ENCODE measurements at regions not wholly inside any gene's neighbourhood (a gene's known extent, or its start where the extent isn't known, plus 50 kb on each side); places are given as distances from the start of the nearest gene placed in this dataset.

DNA sequence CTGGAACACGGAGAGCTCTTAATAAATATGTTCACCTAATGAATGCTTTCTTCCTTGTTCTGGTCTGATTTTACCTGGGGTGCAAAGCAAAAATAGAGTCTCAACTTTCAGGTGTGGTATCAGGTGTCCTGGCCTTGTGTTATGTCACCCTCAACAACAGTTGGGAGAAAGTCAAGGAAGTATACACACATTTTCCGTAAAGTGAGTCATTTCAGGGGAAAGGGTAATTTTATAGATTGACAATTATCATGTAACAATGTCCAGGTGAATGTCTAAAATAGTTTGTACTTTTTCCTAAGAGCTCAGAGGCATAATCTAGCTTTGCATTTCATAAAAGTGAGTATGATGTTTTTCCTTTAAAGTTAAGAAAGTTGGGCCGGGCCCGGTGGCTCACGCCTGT, 287.4 kb downstream of the SKIDA1 start:
- no peaks in the 10 kb centered on the region for H3K27me3 ChIP-seq (ENCODE audit: insufficient read depth, low read length)
- no peak overlapping the region for H3K27ac ChIP-seq (ENCODE audit: low read length)
- no peaks in the 10 kb centered on the region for H3K4me1 ChIP-seq (ENCODE audit: insufficient read depth, low read length)
- 0 out of 2 replicates have a peak, but pooled peaks cover 5% of the 10 kb centered on the region for H3K9me3 ChIP-seq (ENCODE audit: insufficient read depth, low read depth, low read length)
- H3K36me3 ChIP-seq (ENCODE audit: insufficient read depth, low read depth, low read length) = no peaks in the 10 kb centered on the region
- H3K9ac ChIP-seq (ENCODE audit: low read depth, low read length) = no peak overlapping the region
- no peak overlapping the region for H3K4me3 ChIP-seq (ENCODE audit: low read length)

DNA sequence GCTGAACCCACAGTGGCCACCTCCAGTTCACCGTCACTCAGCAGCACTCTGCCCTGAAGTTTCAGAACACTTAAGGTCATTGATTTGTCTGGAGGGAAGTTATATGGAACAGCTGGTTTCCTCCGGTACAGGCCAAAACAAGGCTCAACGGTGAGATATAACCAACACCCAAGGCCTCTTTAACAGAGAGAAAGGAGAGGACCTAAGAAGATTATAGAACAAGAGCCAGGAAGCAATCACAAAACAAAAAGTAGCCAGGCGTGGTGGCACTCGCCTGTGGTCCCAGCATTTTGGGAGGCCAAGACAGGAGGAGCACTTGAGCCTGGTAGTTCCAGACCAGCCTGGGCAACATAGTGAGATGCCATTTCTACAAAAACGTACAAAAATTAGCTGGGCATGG, 290.7 kb downstream of the SKIDA1 start:
- Histone ChIP-seq H3K4me1 (ENCODE audit: insufficient read depth, low read length) (no peaks in the 10 kb centered on the region), H3K27me3 (ENCODE audit: insufficient read depth, low read length) (no peaks in the 10 kb centered on the region), H3K4me3 (ENCODE audit: low read length) (no peak overlapping the region), H3K9me3 (ENCODE audit: insufficient read depth, low read depth, low read length) (peaks cover 10% of the 10 kb centered on the region), H3K27ac (ENCODE audit: low read length) (no peak overlapping the region), H3K36me3 (ENCODE audit: insufficient read depth, low read depth, low read length) (no peaks in the 10 kb centered on the region), H3K9ac (ENCODE audit: low read depth, low read length) (no peak overlapping the region)

DNA sequence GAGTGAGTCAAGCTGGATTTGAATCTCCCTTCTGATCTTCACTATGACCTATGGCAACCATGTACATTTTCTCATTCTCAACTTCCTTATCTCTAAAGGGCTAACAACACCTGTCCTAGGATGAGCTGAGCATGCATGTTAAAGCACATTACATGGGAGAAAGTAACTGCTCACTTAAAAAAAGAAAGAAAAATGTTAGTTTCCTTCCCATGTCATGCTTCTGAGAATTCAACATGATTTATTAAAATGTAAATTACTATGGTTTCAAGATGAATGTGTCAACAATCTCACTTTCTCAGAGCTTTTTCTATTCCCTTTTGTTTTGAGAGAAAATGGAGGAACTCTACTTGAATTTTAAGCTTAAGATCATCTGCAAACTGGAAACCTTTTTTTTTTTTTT, 295.3 kb downstream of the SKIDA1 start:
- Histone ChIP-seq H3K27me3 (ENCODE audit: insufficient read depth, low read length) (no peaks in the 10 kb centered on the region), H3K36me3 (ENCODE audit: insufficient read depth, low read depth, low read length) (no peaks in the 10 kb centered on the region), H3K9ac (ENCODE audit: low read depth, low read length) (no peak overlapping the region), H3K4me1 (ENCODE audit: insufficient read depth, low read length) (no peaks in the 10 kb centered on the region), H3K4me3 (ENCODE audit: low read length) (no peak overlapping the region), H3K27ac (ENCODE audit: low read length) (no peak overlapping the region), H3K9me3 (ENCODE audit: insufficient read depth, low read depth, low read length) (peaks cover 10% of the 10 kb centered on the region)

DNA sequence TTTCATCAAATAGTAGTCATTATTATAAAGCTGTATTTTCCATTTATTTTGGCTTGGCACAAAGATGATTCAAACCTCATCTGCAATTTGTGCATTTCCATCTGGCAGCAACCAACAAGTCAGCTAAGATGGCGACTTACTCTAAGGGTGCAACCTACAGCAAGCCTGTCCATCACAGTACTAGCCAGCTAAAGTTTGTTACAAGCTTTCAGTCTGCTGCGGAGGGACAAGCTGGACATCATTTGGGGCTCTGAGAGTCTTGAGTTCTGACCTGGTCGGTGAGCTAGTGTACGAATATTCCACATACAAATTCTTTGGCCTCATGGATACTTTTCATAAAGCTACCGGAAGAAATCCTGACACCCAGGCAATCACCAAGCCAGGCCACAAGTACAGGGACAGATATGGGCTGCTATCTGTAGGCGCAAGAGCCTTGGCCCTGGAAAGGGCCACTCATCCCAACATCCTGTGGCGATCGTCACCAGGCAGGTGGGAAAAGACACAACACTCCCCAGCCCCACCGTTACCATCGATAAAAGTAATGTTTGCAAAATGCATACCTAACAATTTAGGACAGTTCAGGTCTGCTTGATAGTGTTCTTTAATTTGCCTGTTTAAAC, 307.6 kb downstream of the SKIDA1 start:
- Histone ChIP-seq H3K36me3 (ENCODE audit: insufficient read depth, low read depth, low read length) (no peaks in the 10 kb centered on the region), H3K4me3 (ENCODE audit: low read length) (no peak overlapping the region), H3K27me3 (ENCODE audit: insufficient read depth, low read length) (no peaks in the 10 kb centered on the region), H3K4me1 (ENCODE audit: insufficient read depth, low read length) (no peaks in the 10 kb centered on the region), H3K9ac (ENCODE audit: low read depth, low read length) (no peak overlapping the region), H3K27ac (ENCODE audit: low read length) (no peak overlapping the region), H3K9me3 (ENCODE audit: insufficient read depth, low read depth, low read length) (peaks cover 7% of the 10 kb centered on the region; the same call in 1 of the 2 replicates)

DNA sequence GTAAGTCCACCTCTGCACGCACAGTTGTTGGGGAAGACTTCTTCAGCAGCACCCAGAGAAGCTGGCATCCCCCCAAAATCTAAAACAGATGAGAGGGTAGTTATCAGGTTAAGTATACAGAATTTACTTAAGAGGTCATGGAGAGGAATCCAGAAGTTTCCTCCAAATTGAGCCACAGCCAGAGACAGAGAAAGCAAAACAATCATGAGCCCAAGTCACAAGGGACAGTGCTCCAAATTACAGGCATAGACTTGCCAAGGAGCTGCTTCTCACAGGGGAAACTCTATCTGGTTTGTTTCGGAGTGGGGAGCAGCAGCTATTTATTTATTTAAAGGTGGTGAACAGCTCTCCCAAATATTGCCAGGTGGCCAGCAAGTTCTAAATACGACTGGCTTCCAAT, 308.4 kb downstream of the SKIDA1 start:
- Histone ChIP-seq H3K27me3 (ENCODE audit: insufficient read depth, low read length) (no peaks in the 10 kb centered on the region), H3K9ac (ENCODE audit: low read depth, low read length) (no peak overlapping the region), H3K4me1 (ENCODE audit: insufficient read depth, low read length) (no peaks in the 10 kb centered on the region), H3K4me3 (ENCODE audit: low read length) (no peak overlapping the region), H3K27ac (ENCODE audit: low read length) (no peak overlapping the region), H3K36me3 (ENCODE audit: insufficient read depth, low read depth, low read length) (no peaks in the 10 kb centered on the region), H3K9me3 (ENCODE audit: insufficient read depth, low read depth, low read length) (peaks cover 7% of the 10 kb centered on the region; the same call in 1 of the 2 replicates)

DNA sequence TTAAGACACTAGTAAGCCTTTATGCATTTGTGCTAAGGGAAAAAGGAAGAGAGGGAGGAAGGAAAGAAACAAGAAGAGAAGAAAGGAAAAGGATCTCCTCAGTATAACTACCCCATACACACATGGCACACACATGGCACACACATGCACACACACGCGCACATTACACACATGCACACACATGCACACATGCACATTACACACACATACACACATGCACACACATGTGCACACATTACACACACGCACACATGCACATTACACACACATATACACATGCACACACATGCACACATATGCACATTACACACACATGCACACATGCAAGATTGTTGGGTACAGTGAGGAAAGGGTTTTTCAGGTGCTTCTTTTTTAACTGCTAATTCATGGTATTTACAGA, 311.2 kb downstream of the SKIDA1 start:
- Histone ChIP-seq H3K27me3 (ENCODE audit: insufficient read depth, low read length) (no peaks in the 10 kb centered on the region), H3K9ac (ENCODE audit: low read depth, low read length) (no peak overlapping the region)

DNA sequence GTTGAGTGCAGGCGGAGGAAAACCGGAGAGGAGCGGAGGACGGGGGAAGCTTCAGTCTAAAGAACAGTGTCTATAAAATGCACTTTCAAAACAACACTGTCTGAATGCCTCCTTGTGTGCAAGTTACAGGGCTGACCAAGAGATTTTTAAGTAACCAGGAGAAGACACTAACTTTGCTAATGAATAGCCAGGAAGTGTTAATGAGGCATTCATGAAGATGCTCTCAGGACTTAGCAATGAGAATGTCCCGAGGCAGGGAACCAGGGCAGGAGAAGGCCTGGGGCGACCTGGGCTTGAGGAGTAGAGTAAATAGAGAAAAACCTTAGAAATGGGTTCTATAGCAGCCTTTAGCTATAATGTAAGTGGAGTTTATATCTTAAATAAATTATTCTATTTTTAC, 312.1 kb downstream of the SKIDA1 start:
- Histone ChIP-seq H3K4me1 (ENCODE audit: insufficient read depth, low read length) (no peaks in the 10 kb centered on the region; the same call in 1 of the 2 replicates), H3K36me3 (ENCODE audit: insufficient read depth, low read depth, low read length) (no peaks in the 10 kb centered on the region), H3K27ac (ENCODE audit: low read length) (no peak overlapping the region), H3K9ac (ENCODE audit: low read depth, low read length) (no peak overlapping the region), H3K4me3 (ENCODE audit: low read length) (no peak overlapping the region), H3K27me3 (ENCODE audit: insufficient read depth, low read length) (no peaks in the 10 kb centered on the region), H3K9me3 (ENCODE audit: insufficient read depth, low read depth, low read length) (no peaks in the 10 kb centered on the region)

More for the DNA sequence above, 311.2 kb downstream of the SKIDA1 start:
- no peaks in the 10 kb centered on the region for H3K36me3 ChIP-seq (ENCODE audit: insufficient read depth, low read depth, low read length)
- H3K4me1 ChIP-seq (ENCODE audit: insufficient read depth, low read length) = no peaks in the 10 kb centered on the region
- H3K4me3 ChIP-seq (ENCODE audit: low read length) = no peak overlapping the region
- H3K9me3 ChIP-seq (ENCODE audit: insufficient read depth, low read depth, low read length) = peaks cover 3% of the 10 kb centered on the region; the same call in 1 of the 2 replicates
- no peak overlapping the region for H3K27ac ChIP-seq (ENCODE audit: low read length)

DNA sequence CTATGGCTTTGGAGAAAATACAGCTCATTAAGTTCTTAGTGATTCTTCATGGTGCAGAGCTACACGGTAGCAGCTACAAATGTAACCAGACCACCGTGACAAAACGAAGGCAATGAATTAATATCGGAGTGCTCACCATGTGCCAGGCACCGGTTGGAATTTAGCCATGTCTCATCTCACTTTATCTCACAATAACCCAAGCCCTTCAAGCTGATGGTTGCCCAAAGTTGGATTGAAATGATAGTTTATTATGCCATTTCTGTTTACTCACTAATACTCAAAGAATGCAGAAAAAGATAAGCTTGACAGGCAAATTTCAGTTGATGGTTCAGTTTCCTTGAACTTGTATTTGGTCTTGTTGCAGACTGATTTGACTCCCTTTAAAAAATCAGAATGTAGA, 312.6 kb downstream of the SKIDA1 start:
- H3K27me3 ChIP-seq (ENCODE audit: insufficient read depth, low read length) = no peaks in the 10 kb centered on the region
- no peak overlapping the region for H3K4me3 ChIP-seq (ENCODE audit: low read length)
- no peaks in the 10 kb centered on the region for H3K36me3 ChIP-seq (ENCODE audit: insufficient read depth, low read depth, low read length)
- no peak overlapping the region for H3K27ac ChIP-seq (ENCODE audit: low read length)
- no peaks in the 10 kb centered on the region; the same call in 1 of the 2 replicates for H3K4me1 ChIP-seq (ENCODE audit: insufficient read depth, low read length)
- H3K9ac ChIP-seq (ENCODE audit: low read depth, low read length) = no peak overlapping the region
- no peaks in the 10 kb centered on the region for H3K9me3 ChIP-seq (ENCODE audit: insufficient read depth, low read depth, low read length)

DNA sequence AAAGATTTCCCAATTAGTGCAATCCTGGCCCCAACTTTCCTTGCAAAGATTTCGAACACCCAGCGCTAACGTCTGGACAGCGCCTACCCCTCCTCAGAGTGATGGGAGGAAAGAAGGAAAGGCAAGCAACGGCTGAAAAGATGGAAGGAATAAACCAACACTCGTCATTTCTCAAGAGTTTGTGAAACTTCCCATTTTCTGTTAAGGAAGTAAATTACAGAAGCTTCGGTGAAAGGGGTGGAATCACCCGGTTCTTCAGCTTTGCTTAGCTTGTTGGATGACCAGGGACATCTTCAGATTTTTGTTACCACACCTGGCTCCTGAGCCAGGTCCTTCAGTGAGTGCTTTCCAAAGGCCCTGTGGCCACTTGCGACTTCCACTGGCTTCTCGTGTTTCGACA, 313.1 kb downstream of the SKIDA1 start:
- Histone ChIP-seq H3K27me3 (ENCODE audit: insufficient read depth, low read length) (no peaks in the 10 kb centered on the region), H3K9ac (ENCODE audit: low read depth, low read length) (no peak overlapping the region), H3K4me3 (ENCODE audit: low read length) (no peak overlapping the region), H3K36me3 (ENCODE audit: insufficient read depth, low read depth, low read length) (no peaks in the 10 kb centered on the region), H3K4me1 (ENCODE audit: insufficient read depth, low read length) (no peaks in the 10 kb centered on the region; the same call in 1 of the 2 replicates), H3K9me3 (ENCODE audit: insufficient read depth, low read depth, low read length) (no peaks in the 10 kb centered on the region), H3K27ac (ENCODE audit: low read length) (no peak overlapping the region)

DNA sequence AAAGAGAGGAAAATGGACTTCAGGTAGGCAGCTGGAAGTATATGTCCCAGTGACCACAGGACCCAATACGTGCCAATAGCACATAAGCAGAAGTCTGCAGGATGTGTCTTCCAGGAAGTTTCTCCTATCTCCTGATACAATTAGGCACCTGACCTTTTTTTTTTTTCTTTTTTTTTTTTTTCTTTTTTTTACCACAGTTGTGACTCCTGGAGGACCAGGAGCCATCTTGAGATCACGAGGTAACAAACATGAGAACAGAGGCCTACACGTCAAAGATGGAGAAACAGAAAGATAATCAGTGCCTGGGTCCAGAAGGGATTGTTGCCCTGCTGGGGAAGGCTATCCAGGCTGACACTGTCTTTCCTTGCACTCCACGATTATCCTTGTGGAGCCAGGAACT, 312.4 kb upstream of the NEBL start:
- H3K9ac ChIP-seq (ENCODE audit: low read depth, low read length) = no peak overlapping the region
- H3K9me3 ChIP-seq (ENCODE audit: insufficient read depth, low read depth, low read length) = no peaks in the 10 kb centered on the region
- no peaks in the 10 kb centered on the region for H3K36me3 ChIP-seq (ENCODE audit: insufficient read depth, low read depth, low read length)
- no peaks in the 10 kb centered on the region; the same call in 1 of the 2 replicates for H3K4me1 ChIP-seq (ENCODE audit: insufficient read depth, low read length)
- H3K27me3 ChIP-seq (ENCODE audit: insufficient read depth, low read length) = no peaks in the 10 kb centered on the region
- no peak overlapping the region for H3K27ac ChIP-seq (ENCODE audit: low read length)
- no peak overlapping the region for H3K4me3 ChIP-seq (ENCODE audit: low read length)

DNA sequence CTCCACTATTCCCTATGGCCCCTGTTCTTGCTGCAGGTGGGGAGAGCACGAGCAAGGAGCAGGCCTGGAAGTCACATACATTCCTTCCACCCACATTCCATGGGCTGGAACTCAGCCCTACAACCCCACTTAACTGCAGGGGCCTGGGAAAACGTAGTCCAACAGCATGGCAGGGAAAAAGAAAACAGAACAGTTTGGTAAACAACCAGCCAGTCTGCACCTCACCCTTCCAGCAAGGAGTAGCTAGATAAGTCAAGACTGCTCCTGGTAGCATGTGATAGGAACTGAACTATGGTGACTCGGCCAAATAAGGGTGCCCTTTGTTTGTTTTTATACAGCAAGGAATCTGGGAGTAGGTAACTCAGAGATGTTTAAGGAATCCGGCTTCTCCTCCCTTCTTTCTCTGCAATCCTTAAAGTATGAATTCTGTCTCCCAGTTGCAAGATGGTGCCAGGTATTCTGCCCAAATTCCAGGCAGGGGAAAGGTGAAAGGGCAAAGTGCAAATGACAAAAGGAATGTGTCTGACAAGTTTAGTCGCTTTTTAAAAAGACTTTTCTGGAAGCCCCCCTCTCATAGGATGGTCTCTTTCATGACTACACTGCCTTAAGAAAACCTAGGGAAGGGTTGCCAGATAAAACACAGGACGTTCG, 311.7 kb upstream of the NEBL start:
- H3K9me3 ChIP-seq (ENCODE audit: insufficient read depth, low read depth, low read length) = no peaks in the 10 kb centered on the region
- no peak overlapping the region for H3K4me3 ChIP-seq (ENCODE audit: low read length)
- no peak overlapping the region for H3K27ac ChIP-seq (ENCODE audit: low read length)
- no peaks in the 10 kb centered on the region; the same call in 1 of the 2 replicates for H3K4me1 ChIP-seq (ENCODE audit: insufficient read depth, low read length)
- no peak overlapping the region for H3K9ac ChIP-seq (ENCODE audit: low read depth, low read length)
- no peaks in the 10 kb centered on the region for H3K27me3 ChIP-seq (ENCODE audit: insufficient read depth, low read length)
- H3K36me3 ChIP-seq (ENCODE audit: insufficient read depth, low read depth, low read length) = no peaks in the 10 kb centered on the region

Measured in iPS-20b (cell line).